Hippocampal formation (tissue), 2 donors: ENCODE measurements at regions not wholly inside any gene's neighbourhood (a gene's known extent, or its start where the extent isn't known, plus 50 kb on each side); places are given as distances from the start of the nearest gene placed in this dataset.
"Not testable (repeated sequence)": the region's sequence is repeated elsewhere in the genome, so short reads cannot be mapped to it uniquely, and the experiment has no call there.

ENCODE experiments used
- DNase-seq, 2 donors: peaks; one replicate each; lab custom pipeline; 2025; lab: John Stamatoyannopoulos, UW

DNA sequence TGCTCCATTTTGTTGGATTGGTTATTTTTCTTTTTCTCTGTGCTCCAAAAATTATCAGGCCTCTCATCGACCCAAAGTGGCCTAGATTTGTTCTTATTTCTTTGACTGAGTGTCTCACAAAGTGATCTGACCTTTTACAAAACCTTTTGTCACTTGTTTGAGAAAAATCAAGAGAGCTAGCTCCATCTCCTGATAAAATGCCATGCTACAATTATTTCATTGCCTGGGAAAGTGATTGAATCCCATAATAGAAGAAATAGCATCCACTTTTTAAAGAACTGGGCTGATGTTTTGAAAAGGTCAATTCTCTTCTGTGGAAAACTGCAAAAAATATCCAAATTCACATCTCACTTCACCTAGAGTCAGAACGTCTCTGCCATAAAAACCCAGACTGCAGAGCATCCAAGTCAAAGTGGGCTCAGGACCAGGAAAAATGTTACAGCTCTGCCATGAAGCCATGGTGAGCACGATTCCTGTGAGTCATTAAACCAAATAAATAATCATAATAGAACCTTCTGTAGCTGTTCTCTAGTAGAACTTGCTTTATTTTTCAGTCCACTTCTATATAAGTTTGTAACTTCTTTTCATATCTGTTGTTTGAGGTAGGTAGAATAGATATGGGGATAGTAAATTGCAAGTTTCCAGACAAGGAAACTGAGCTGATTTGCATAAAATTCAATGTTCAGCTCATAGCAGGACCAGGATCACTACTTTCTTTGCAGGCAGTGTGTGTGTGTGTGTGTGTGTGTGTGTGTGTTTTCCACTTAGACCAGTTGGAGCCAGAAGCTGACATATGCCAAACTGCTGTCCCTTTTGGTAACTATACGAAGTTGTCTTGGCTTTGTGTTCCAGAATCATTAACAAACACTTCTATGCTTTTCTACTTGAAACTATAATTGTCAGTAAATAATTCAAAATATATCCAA is 632.5 kb upstream of the ANKRD30A start:
- no peak for DNase-seq

DNA sequence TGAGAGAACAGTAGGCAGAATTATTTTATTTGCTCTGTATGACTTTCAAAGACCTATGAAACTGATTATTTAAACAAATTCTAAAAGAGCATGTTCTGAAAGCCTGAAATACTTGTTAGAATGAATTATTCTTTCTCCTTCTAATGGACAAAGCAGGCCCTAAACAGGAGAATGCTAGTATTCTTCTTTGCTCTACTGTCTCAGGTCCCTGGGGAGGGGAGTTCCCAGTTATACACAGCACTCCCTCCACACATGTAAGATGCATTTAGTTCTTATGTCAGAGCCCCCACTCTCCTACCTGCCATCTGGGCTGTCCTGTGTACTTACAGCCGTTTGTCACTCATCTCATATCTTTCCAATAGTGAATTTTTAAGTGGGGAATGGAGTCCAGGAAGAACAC is 633.5 kb upstream of the ANKRD30A start:
- no peak for DNase-seq

DNA sequence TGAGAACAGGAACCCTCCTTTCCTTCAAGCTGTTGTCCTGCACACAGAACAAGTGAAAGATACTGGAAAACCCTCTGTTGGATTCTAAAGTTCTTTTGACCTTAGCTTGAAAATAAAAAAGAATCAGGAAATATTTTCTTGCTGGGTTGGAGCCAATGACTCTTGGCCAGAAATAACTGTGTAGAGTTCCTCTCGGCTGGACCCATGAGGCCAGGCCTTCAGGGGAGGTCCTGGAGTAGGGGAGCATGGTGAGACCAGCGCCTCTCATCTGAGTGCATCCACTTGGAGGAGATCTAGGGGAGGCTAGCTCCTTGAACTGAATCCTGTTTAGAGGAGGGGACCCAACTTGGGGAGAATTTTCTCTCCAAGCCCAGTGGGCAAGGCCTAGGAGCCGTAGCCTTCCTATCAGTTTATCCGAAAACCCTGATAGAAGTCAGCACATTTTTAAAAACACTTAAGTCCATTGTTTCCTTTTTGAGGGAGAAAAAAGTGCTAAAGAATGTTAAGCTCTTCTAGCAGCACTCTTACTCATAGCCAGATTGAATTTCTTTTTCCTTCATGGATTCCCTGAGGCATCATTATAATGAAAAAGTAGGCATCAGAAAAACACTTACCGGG is 635.7 kb upstream of the ANKRD30A start:
- no peak for DNase-seq

DNA sequence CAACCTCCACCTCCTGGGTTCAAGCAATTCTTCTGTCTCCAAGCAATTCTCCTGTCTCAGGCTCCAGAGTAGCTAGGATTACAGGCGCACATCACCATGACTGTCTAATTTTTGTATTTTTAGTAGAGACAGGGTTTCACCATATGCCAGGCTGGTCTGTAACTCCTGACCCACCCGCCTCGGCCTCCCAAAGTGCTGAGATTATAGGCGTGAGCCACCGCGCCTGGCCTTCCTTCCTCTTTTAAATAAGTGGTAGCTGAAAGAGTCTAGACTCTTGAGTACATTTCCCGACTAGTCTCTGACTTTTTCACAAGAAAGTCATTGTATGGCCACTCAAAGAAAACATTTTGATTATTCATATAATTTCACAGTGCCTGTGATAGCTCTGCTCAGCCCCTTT is 636.2 kb upstream of the ANKRD30A start:
- no peak for DNase-seq

DNA sequence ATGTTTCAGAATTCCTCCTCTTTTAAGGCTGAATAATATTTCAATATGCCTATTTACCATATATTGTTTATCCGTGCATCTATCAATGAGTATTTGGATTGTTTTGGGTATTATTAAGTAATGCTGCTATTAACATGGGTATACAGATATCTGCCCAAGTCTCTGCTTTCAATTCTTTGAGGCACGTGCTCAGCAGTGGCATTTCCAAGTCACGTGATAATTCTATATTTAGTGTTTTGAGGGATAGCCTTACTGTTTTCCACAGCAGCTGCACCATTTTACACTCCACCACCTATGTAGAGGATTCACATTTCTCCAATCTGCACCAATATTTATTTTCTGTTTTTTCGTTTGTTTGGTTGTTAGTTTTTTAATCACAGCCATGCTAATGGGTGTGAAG is 636.8 kb upstream of the ANKRD30A start:
- DNase-seq, result no peak

DNA sequence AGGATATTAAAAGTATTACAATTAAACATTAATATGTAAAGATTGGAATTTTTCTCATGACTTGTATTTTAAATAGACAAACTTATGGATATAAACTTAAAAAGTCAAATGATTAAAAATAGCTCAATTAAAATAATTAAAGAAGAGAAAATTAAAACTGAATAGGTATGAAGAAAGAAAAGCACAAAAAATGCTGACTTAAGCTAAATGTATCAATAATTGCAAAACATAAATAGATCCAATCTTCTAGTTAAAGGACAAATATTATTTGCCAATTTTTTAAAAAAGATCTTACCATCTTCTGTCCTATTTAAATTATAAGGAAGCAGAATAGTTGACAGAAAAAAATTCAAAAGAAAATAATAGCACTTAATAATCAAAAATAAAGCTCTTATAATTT is 646.3 kb upstream of the ANKRD30A start:
- no peak for DNase-seq

DNA sequence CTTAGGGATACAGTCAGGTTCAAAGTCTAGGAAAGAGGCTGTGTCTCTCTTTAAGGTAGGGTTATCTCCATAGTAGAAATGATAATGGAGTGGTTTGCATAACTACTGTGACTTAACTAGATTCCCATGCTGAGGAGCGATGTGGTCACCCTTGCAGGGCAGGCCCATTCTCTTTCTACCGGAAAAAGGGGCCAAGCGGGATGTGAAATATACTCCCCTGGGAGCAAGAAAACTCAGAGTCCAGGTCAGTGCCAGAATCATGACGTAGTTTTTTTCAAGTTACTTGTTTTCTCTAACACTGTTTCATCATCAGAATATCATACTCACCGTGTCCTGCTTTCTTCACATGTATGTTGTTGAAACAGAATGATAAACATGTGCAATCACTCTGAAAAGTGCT is 649.0 kb upstream of the ANKRD30A start:
- DNase-seq, result no peak

DNA sequence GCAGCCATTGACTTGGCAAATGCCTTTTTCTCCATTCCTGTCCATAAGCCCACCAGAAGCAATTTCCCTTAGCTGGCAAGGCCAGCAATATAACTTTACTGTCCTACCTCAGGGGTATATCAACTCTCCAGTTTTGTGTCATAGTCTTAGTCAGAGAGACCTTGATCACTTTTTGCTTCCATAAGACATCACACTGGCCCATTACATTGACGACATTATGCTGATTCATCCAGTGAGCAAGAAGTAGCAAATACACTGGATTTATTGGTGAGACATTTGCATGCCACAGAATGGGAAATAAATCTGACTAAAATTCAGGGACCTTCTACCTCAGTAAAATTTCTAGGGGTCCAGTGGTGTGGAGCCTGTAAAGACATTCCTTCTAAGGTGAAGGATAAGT is 649.7 kb upstream of the ANKRD30A start:
- no peak for DNase-seq

DNA sequence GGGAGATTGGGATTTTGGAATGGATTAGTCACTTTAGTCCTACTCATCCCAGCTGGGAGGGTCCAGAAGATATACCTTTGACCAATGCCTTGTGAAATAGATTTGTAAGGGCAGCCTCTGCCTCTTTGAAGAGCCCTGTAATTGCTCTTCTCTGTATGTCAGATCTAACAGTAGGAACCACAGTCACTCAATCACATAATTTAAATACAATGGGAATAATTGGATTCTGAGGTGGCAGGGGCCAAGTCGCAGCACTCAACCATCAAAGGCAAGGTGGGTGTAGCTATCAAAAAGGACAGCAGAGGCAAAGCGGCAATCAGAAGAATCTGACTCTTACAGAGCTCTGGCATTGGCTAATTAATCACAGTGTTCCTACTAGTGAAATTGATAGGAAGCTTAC is 650.9 kb upstream of the ANKRD30A start:
- no peak for DNase-seq

DNA sequence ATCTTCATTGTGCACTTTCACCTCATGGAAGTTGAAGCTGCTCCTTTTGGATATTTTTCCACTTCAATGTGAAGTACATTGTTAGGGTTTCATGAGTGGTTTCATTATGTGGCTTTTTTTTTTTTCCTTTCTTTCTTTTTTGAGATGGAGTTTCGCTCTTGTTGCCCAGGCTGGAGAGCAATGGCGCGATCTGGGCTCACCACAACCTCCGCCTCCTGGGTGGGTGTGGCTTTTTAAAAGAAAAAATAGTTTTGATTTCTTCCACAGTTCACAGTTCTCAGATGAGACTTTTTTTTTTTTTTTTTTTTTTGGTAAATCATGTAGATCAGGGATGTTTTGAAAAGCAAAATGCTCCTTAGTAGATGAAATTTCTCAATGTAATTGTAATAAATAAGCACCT is 652.3 kb upstream of the ANKRD30A start:
- DNase-seq, result no peak

DNA sequence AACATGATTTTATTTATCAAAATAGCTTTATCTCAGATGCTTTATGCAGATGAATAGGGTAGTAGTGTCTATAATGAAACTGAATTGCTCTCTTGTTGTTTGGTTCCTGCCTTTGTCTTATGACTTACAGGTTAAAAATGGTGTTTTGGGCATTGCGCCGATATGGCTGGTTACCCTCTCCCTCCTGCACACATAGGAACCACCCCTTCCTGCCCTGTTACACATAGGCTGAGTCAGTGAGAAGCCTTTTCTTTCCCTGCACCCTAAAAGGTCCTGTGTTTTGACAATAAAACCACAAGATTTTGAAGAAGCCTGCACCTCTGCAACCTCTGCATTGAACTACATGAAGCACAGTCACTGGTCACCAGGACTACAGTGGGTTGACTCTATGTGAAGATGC is 655.8 kb upstream of the ANKRD30A start:
- DNase-seq, result no peak

DNA sequence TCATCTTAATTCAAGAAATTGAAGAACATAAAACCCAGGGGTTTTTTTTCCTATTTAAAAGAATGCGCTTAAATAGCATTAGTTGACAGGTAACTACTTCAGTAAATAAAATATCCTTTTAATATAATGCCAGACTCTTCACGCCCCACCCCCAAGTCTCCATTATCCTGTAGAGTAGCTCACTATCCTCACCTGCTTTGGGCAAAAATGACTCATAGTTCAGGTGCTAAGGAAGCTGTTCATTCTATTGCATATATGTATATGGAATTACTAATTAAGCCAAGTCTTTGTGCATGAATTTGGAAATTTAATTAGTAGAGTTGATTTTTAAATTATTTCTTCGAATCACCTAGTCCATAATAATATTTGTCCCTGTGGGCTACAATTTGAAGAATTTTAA is 656.8 kb upstream of the ANKRD30A start:
- no peak for DNase-seq

DNA sequence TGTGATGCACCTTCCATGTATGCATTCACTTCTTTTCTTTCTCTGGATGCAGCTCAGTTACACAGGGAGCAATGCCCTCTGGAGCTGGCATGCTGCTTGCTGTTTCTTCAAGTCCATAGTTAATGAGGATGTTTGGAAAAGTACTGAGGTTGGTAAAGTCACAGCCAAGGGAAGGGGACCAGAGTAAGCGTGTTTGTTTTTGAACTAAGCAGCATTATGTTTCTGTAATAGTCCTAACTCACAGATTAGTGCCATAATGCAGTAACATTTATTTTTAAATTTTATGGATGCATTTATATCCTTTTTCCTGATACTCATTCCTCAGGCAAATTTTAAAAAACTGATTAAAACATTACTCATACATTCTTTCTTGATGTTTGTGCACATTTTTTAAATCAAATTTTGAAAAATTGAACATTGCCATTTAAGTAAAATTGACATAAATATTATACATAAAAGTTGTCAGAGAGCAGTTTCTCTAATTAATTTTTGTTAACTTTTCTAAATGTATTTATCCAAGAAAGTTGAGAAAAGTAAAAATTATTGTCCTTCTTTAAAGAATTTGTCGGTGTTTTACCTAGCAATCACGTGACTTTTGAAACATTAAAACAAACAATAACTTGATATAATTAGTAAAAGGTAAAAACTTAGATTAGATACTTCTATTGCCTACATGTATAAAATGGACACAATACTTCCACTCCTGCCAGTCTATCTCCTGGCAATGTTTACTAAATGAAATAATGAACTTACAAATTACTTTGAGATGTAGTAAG is 659.6 kb upstream of the ANKRD30A start:
- no peak for DNase-seq

DNA sequence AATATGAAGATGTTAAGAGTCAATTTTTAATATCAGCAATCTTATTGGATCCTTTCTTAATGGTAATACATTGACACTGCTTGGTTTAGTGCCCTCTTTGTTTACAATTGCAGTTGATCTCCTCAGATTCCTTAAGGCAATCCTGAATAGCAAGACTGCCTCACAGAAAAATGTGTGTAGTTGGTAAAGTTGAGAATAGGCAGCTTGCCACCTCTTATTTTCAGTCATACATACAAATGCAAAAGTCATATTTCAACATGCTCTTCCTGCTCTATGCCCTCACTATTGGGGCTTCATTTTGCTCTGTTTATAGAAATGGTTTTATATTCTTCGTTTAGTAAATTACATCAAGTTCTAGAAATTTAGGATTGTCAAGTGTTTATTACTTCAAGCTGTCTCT is 661.1 kb upstream of the ANKRD30A start:
- DNase-seq, result no peak

DNA sequence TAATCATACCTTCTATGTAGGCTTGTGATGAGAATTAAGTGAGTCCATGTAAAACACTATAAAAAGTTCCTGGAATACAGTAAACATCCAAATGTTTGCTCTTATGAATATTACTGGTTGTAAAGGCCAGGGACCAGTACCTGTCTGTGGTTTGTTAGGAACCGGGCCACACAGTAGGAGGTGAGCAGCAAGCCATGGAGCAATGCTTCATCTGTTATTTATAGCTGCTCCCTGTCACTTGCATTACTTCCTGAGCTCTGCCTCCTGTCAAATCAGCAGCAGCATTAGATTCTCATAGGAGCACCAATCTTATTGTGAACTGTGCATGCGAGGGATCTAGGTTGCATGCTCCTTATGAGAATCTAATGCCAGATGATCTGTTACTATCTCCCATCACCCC is 662.0 kb upstream of the ANKRD30A start:
- no peak for DNase-seq

DNA sequence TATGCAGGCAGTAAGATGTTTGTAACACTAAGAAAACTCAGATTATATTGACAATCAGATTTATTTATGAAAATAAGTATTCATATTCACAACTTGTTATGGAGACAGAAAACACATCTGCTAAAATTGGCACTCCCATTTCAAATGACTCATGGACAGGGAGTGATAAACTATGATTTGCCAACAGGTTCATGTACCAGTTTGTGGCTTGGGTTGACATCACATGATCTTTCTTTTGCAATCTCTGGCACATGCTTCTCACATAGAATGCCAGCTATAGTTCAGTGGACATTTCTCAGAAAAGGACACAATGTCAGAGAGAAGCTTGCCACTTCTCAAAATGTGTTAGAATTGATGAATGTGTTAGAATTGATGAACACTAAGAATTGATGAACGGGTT is 663.2 kb upstream of the ANKRD30A start:
- DNase-seq, result no peak

DNA sequence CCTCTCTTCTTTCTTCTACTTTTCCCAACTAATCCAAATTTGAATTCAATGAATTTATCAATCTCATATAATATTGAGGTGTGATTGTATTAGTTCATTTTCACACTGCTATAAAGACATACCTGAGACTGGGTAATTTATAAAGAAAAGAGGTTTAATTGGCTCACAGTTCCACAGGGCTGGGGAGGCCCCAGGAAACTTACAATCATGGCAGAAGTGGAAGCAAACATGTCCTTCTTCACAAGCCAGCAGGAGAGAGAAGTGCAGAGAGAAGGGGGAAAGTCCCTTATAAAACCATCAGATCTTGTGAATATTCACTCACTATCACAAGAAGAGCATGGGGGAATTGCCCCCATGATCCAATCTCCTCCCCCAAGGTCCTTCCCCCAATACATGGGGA is 667.0 kb upstream of the ANKRD30A start:
- DNase-seq, result not testable (repeated sequence)

DNA sequence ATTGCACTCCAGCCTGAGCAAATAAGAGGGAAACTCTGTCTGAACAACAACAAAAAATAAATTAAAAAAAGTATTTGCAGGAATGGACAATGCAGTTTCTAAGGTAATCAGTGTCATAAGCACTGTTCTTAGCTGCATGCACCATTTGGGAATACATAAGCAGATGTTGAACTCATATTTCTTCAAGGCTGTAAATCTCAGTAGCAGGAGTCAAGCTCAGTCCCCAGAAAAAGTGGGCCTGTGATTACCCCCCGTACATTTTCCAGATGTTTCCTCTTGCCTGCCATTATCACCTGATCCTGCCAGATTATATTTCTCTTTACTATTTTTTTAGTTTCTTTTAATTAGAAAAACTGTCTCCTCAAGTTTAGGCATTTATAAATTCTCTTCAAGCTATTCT is 667.6 kb upstream of the ANKRD30A start:
- DNase-seq, result no peak

DNA sequence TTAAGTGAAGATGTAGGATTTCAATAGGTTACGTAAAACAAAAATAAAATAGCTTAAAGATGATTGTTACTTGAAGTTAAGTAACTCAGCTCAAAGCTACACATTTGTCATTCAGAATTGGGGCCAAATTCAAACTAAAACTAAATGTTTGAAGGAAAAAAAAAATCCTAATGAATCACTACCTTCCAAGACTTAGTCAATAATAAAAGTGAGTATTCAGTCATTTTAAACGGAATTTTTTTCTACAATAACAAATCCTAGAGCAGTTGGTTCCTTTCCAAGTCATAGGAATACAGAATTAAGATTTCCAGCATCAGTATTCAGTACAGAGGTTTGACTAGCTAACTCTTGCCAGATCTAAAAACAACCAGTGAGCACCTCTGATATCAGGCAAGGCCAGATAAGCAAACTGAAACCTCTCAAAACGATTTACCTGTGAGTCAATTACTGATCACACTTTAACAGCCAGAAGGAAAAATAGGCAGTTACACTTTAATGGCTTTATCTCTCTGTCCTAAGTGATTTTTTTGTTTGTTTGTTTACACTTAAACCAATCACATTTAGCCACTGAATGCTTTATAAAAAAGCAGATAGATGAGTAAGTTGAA is 669.8 kb upstream of the ANKRD30A start:
- DNase-seq, result no peak

DNA sequence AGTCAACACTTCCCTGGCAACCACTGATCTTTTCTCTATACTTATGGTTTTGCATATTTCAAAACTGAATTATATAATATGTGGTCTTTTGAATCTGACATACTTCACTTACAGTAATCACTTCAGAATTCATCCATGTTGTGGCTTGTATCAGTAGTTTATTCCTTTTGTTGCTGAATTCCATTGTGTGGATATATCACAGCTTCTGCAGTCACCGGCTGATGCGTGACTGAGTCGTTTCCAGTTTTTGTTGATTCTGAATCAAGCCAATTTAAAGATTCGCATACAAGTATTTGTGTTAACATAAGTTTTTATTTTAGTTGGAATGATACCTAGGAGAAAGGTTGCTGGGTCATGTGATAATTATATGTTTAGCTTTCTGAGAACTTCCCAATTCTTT is 672.5 kb upstream of the ANKRD30A start:
- no peak for DNase-seq

DNA sequence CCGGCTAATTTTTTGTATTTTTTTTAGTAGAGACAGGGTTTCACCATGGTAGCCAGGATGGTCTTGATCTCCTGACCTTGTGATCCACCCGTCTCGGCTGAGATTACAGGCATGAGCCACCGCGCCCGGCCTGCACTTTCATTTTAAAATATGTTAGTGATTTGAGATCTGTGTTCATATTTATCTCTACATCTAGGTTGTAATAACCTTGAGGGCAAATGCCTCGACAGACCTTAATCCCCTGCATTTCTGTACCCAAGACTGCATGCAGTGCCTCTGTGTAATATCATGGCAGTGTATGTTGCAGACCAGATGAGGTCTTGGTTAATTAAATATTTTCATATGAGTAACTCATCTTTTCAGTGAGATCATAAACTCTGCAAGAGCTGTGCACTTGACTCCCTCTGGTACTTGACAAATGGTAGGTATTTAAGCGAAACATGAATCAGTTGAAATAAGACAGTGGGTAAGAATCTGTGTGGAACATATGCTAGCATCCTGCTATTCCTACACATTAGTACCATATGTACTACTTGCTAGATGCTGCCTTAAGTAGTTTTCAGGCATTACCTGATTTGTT is 673.9 kb upstream of the ANKRD30A start:
- DNase-seq, result no peak

DNA sequence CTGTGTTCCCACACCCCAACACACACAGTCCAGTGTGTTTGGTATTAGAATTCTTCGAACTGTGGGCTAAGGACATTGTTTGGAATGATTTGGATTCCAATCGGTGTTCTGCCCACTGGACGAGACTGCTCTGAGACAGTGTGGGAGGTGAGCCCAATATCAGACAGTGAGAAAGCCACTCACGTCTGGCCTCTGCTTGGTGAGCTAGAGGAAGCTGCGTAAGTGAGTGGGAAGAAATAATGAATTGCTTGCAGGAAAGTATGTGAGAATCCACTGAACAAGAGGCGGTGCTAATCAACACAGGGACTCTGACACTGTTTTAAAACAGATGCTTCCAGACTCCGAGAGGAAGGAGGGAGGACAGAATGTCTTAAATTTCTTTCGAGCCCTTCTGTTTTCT is 675.0 kb upstream of the ANKRD30A start:
- DNase-seq, result no peak
